ENCODE measurements at regions not wholly inside any gene's neighbourhood (a gene's known extent, or its start where the extent isn't known, plus 50 kb on each side); places are given as distances from the start of the nearest gene placed in this dataset.

GRCh38 chr14:71539650-71540285 is 392.5 kb upstream of the RGS6 start:
- no peak for TF ChIP-seq CTCF (IDR thresholded peaks at IDR 0.05)
- H3K27ac ChIP-seq (ENCODE audit: low read length), result no peak overlapping the region
- WGBS (ENCODE audit: insufficient coverage), result 79% methylated on average over 8 of the region's 8 CpGs

GRCh38 chr14:71541271-71541670 is 391.0 kb upstream of the RGS6 start:
- Mint-ChIP-seq H3K4me1 (peaks cover 12 to 15% of the 10 kb centered on the region in 2 donors), H3K27me3 (ENCODE audit: low read depth in 2 of 2) (no peaks in the 10 kb centered on the region), H3K4me3 (no peak overlapping the region), H3K36me3 (no peaks in the 10 kb centered on the region), H3K27ac (no peak overlapping the region), H3K9me3 (no peaks in the 10 kb centered on the region)
- WGBS (ENCODE audit: insufficient coverage), result 95% methylated on average over 3 of the region's 3 CpGs
- Histone ChIP-seq H3K4me3 (ENCODE audit: low read length) (no peak overlapping the region), H3K27me3 (ENCODE audit: control insufficient read depth, insufficient read depth, low read length) (no peaks in the 10 kb centered on the region), H3K9me3 (ENCODE audit: control insufficient read depth, insufficient read depth, low read length) (no peaks in the 10 kb centered on the region), H3K4me1 (ENCODE audit: control insufficient read depth, insufficient read depth, low read length) (no peaks in the 10 kb centered on the region), H3K36me3 (ENCODE audit: control insufficient read depth, insufficient read depth, low read length) (no peaks in the 10 kb centered on the region), H3K27ac (ENCODE audit: low read length) (no peak overlapping the region)
- ATAC-seq (no peak), DNase-seq (no peak)
- intact Hi-C loops (cut with micrococcal nuclease), result no loop called here
- no peak for TF ChIP-seq CTCF (IDR thresholded peaks at IDR 0.05)

More at GRCh38 chr14:71539650-71540285, 392.5 kb upstream of the RGS6 start:
- ATAC-seq (no peak), DNase-seq (no peak)
- Histone ChIP-seq H3K4me1 (ENCODE audit: control insufficient read depth, insufficient read depth, low read length) (no peaks in the 10 kb centered on the region), H3K27me3 (ENCODE audit: control insufficient read depth, insufficient read depth, low read length) (no peaks in the 10 kb centered on the region), H3K9me3 (ENCODE audit: control insufficient read depth, insufficient read depth, low read length) (no peaks in the 10 kb centered on the region), H3K36me3 (ENCODE audit: control insufficient read depth, insufficient read depth, low read length) (no peaks in the 10 kb centered on the region), H3K4me3 (ENCODE audit: low read length) (no peak overlapping the region)
- Mint-ChIP-seq H3K4me3 (no peak overlapping the region), H3K36me3 (no peaks in the 10 kb centered on the region), H3K27me3 (ENCODE audit: low read depth in 2 of 2) (no peaks in the 10 kb centered on the region), H3K27ac (no peak overlapping the region), H3K9me3 (no peaks in the 10 kb centered on the region), H3K4me1 (peaks cover 12 to 15% of the 10 kb centered on the region in 2 donors)
- intact Hi-C loops (cut with micrococcal nuclease), result no loop called here

GRCh38 chr14:71541973-71542690 is 390.1 kb upstream of the RGS6 start:
- WGBS (ENCODE audit: insufficient coverage), result 58% methylated on average over 4 of the region's 5 CpGs
- ATAC-seq, result no peak
- Histone ChIP-seq H3K4me3 (ENCODE audit: low read length) (no peak overlapping the region), H3K27ac (ENCODE audit: low read length) (no peak overlapping the region), H3K36me3 (ENCODE audit: control insufficient read depth, insufficient read depth, low read length) (no peaks in the 10 kb centered on the region), H3K4me1 (ENCODE audit: control insufficient read depth, insufficient read depth, low read length) (no peaks in the 10 kb centered on the region), H3K9me3 (ENCODE audit: control insufficient read depth, insufficient read depth, low read length) (no peaks in the 10 kb centered on the region), H3K27me3 (ENCODE audit: control insufficient read depth, insufficient read depth, low read length) (no peaks in the 10 kb centered on the region)
- Mint-ChIP-seq H3K36me3 (no peaks in the 10 kb centered on the region), H3K9me3 (no peaks in the 10 kb centered on the region), H3K4me3 (no peak overlapping the region), H3K4me1 (peaks cover 12 to 15% of the 10 kb centered on the region in 2 donors), H3K27me3 (ENCODE audit: low read depth in 2 of 2) (no peaks in the 10 kb centered on the region), H3K27ac (peak overlapping the region in 1 of 2 donors; percentile 5)
- no peak for DNase-seq
- intact Hi-C loops (cut with micrococcal nuclease), result no loop called here
- TF ChIP-seq CTCF (IDR thresholded peaks at IDR 0.05), result no peak
